Keratinocyte (primary cell): ENCODE measurements at regions not wholly inside any gene's neighbourhood (a gene's known extent, or its start where the extent isn't known, plus 50 kb on each side); places are given as distances from the start of the nearest gene placed in this dataset.

Experiments
- EZH2 ChIP-seq: IDR thresholded peaks from one replicate; pipeline ENCODE4 v1.6.1; 2012; ENCODE audit warnings: inconsistent platforms, mild to moderate bottlenecking, low read length, moderate library complexity
- TF ChIP-seq, protein P1 (sequence below), 3 experiments: IDR thresholded peaks in 1 of 3; conservative IDR thresholded peaks in 1 of 3; optimal IDR thresholded peaks in 1 of 3; 2 replicates in 2 of 3; 3 replicates in 1 of 3; pipeline versions ENCODE3 to v1.5.1; 2011; ENCODE audit warnings: low read length in 3 of 3, mild to moderate bottlenecking in 3 of 3, moderate library complexity in 2 of 3, control low read depth in 1 of 3, inconsistent platforms in 1 of 3; ENCODE audit not compliant: insufficient read depth in 2 of 3; ENCODE audit errors: extremely low read depth in 1 of 3

DNA sequence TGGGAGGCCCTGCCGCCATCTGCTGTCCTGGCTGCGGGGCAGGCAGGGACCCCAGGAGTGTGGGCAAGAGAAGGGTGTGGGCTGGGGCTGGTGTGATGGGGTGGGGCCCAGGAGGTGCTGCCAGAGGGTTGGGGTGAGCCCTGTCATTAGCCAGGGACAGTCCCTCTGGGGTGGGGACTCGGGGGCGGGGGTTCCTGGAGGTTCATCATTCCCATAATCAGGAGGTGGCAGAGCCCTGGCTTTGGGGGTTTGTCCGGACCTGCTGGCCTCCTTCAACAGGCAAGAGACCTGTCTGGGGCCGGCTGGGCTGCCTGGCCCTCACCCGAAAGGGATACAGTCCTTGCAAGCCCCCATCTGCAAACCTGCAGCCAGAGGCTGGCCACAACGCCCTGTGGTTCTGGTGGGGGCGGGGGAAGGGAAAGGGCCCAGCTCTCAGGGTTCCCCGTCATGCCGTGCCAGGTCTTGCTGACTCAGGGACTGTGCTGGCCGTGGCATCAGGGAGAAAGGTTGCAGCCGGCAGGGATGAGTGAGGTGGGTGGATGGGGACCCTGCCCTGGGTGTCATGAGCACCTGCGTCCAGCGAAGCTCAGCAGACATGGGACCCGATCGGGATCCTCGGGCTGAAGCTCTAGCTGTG is 65.2 kb downstream of the MRPL36 start:
- TF ChIP-seq, protein P1, sequence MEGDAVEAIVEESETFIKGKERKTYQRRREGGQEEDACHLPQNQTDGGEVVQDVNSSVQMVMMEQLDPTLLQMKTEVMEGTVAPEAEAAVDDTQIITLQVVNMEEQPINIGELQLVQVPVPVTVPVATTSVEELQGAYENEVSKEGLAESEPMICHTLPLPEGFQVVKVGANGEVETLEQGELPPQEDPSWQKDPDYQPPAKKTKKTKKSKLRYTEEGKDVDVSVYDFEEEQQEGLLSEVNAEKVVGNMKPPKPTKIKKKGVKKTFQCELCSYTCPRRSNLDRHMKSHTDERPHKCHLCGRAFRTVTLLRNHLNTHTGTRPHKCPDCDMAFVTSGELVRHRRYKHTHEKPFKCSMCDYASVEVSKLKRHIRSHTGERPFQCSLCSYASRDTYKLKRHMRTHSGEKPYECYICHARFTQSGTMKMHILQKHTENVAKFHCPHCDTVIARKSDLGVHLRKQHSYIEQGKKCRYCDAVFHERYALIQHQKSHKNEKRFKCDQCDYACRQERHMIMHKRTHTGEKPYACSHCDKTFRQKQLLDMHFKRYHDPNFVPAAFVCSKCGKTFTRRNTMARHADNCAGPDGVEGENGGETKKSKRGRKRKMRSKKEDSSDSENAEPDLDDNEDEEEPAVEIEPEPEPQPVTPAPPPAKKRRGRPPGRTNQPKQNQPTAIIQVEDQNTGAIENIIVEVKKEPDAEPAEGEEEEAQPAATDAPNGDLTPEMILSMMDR (optimal IDR thresholded peaks at IDR 0.05 in 1 of 3, IDR thresholded peaks at IDR 0.05 in 1 of 3, conservative IDR thresholded peaks at IDR 0.05 in 1 of 3; ENCODE audit: extremely low read depth in 1 of 3, insufficient read depth in 2 of 3, low read length in 3 of 3), result no peak
- no peak for TF ChIP-seq EZH2
